ENCODE measurements at regions not wholly inside any gene's neighbourhood (a gene's known extent, or its start where the extent isn't known, plus 50 kb on each side); places are given as distances from the start of the nearest gene placed in this dataset.

DNA sequence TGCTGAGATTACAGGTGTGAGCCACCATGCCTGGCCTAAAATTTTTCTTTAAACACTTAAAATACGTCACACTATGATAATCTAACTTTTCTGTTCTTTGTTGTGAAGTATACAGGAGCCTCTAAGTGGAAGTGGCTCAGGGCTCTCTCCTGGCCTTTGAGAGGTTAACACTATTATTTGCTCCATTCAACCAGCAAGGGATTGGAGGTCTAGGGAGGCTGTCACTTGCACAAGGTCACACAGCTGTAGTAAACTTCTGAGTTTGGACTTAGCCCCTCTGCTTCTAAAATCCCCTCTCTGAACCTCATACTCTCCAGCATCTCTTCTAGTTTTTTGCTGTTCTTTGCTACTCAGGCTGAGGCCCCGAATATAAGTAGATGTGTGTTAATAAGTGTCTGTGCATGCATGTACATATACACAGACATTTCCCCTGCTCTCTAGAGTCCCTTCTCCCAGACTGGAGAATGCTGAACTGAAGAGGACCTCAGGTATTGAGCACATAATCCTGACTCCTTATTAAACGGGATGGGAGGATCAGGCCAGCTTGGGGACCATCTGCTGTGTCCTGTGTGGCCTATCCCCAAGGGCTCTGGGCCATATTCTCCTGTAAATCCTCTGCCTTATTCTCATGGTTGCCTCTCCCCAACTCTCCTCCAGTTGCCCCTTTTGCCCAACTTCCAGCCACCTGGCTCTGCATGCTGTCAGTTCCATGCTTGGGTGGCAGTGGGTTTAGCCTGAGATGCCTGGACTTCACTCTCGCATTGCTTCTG lies 87.0 kb upstream of the SPRY4 start (continued):
- TF ChIP-seq PAXIP1 (CRISPR knock-in tag; conservative IDR thresholded peaks at IDR 0.05) (0 out of 2 replicates have a peak, but pooled peaks have one; percentile 28), KLF15 (CRISPR knock-in tag; IDR thresholded peaks at IDR 0.05; ENCODE audit: borderline replicate concordance) (no peak), SSRP1 (CRISPR knock-in tag; IDR thresholded peaks at IDR 0.05) (no peak), ZZZ3 (CRISPR knock-in tag; IDR thresholded peaks at IDR 0.05; ENCODE audit: borderline replicate concordance) (no peak), TBP (CRISPR knock-in tag; IDR thresholded peaks at IDR 0.05) (no peak), ZNF280D (CRISPR knock-in tag; IDR thresholded peaks at IDR 0.05) (no peak), ZNF335 (CRISPR knock-in tag; IDR thresholded peaks at IDR 0.05) (no peak), MATR3 (CRISPR knock-in tag; IDR thresholded peaks at IDR 0.05) (no peak), ZNF557 (CRISPR knock-in tag; IDR thresholded peaks at IDR 0.05) (no peak), ZNF780A (CRISPR knock-in tag; IDR thresholded peaks at IDR 0.05) (no peak), XBP1 (CRISPR knock-in tag; IDR thresholded peaks at IDR 0.05) (no peak)
